DOHH2 (cell line): ENCODE measurements at regions not wholly inside any gene's neighbourhood (a gene's known extent, or its start where the extent isn't known, plus 50 kb on each side); places are given as distances from the start of the nearest gene placed in this dataset.

ENCODE experiments used
- EZH2phosphoT487 ChIP-seq: fragments of 200-600 bp; sonication (generic); IDR thresholded peaks from 2 replicates; pipeline ENCODE4 v1.6.1; 2017; ENCODE audit warnings: borderline replicate concordance, mild to moderate bottlenecking, antibody characterized with exemption, low read length, moderate library complexity, mixed read lengths
- TF ChIP-seq, protein P1 (sequence below): fragments of 200-600 bp; sonication (generic); IDR thresholded peaks from one replicate; pipeline ENCODE4 v1.5.1; 2014; ENCODE audit warnings: antibody characterized with exemption, mild to moderate bottlenecking, low read depth, low read length; ENCODE audit not compliant: poor library complexity, severe bottlenecking

GRCh38 chr2:146024212-146024743, 1504.4 kb upstream of the ZEB2 start:
- TF ChIP-seq, protein P1, sequence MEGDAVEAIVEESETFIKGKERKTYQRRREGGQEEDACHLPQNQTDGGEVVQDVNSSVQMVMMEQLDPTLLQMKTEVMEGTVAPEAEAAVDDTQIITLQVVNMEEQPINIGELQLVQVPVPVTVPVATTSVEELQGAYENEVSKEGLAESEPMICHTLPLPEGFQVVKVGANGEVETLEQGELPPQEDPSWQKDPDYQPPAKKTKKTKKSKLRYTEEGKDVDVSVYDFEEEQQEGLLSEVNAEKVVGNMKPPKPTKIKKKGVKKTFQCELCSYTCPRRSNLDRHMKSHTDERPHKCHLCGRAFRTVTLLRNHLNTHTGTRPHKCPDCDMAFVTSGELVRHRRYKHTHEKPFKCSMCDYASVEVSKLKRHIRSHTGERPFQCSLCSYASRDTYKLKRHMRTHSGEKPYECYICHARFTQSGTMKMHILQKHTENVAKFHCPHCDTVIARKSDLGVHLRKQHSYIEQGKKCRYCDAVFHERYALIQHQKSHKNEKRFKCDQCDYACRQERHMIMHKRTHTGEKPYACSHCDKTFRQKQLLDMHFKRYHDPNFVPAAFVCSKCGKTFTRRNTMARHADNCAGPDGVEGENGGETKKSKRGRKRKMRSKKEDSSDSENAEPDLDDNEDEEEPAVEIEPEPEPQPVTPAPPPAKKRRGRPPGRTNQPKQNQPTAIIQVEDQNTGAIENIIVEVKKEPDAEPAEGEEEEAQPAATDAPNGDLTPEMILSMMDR = no peak
- TF ChIP-seq EZH2phosphoT487 = no peak
